HG03520 (cell line): ENCODE measurements at regions not wholly inside any gene's neighbourhood (a gene's known extent, or its start where the extent isn't known, plus 50 kb on each side); places are given as distances from the start of the nearest gene placed in this dataset.

Experiments used
- ATAC-seq: cut with Tn5 transposase; IDR thresholded peaks from one replicate; pipeline ENCODE4 v1.9.1; 2021; ENCODE audit warnings: mild to moderate bottlenecking, moderate library complexity; ENCODE audit not compliant: unreplicated experiment

DNA sequence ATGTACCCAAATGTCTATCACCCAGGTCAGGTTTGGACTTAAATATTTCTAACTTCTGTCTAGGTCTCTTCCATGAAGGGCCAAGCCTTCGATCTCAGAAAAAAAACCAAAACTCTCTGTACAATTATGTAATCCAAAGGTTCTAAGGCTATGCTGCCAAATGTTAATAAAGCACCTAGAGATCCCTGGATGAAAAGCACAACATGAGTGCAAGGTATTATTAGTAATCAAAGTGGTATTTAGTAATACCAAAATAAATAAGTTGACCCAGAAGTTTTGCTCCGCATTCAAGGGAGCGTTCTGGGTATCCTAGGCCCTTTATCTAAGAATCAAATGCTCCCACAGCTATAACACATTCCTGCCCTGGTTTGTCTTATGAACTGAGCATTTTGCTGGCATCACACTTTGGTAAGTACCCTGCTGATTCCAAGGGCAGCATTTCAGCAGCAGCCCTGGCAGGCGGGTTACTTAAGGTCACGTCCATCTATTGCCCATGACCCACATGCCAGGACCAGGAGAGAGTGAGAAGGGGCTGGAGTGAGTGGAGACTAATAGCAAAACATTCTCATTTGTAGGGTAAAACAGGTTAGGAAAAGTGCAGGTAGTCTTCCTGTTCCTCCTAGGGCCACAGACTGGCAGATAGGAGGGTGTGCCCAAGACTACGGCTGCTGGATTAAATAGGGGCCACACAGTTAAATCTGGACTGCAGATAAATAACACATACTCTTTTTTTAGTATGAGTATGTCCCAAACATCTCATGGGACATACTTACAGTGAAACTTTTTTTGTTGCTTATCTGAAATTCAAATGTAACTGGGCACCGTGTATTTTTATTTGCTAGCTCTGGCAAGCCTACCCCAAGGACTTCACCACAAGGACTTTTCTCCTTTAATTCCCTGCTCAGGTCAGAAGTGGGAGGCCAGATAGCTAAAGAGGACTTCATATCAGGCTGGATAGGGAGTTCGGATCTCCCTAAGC, 76.0 kb upstream of the SNRK start:
- no peak for ATAC-seq

DNA sequence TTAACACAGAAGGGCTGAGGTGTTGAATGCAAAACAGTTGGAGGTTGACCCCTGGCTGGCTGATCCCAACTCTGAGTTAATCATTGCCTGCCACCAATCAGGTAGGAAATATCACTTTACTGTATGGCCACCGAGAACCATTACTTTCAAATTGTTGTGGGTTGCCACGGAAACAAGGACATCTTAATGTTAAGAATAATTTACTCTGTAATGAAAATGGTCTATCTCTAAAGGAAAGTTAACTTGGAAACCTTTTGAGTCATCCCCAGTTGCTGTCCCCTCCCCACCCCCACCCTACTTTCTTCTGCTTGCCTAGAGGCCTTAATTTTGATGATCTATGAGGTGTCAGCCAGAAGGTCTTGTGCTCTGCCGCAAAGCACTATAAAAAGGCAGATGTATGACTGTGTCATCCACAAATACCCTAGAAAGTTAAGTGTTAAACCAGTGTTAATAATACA, 78.7 kb upstream of the SNRK start:
- no peak for ATAC-seq

DNA sequence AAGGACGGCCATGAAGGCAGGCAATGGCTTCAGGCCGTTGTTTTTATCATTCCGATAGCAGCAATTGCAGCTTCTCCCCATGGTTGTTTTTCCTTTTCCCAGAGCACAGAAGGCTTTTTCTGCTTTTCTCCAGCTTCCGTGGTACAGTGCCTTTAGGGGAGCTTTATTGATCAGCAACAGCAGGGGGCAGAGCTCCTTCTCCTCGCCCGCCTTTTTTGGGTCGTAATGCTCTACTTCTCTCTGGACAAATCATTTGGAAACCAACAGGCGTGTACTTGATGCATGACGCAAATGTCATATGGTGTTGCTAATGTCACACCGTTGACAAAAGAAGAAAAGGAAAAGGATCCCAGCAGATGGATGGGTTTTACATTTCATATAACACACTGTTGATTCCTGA, 79.7 kb upstream of the SNRK start:
- ATAC-seq = no peak

DNA sequence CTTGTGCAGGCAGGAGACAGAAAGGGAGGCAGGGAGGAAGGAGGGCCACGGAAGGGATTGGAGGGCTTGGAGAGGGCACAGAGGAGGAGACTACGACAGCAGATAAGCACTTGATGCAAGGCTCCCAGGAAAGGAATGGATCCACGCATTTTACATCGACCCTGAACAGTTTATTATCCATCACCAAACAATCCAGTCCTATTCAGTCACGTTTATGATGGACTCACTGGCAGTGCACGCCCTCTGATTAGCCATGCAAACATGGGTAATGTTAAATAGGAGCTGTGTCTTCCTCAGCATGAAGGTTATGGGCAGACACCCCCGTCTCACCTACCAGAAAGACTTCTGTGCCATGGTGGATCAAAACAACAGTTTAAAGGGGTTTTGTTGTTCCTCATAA, 80.2 kb upstream of the SNRK start:
- ATAC-seq = no peak

DNA sequence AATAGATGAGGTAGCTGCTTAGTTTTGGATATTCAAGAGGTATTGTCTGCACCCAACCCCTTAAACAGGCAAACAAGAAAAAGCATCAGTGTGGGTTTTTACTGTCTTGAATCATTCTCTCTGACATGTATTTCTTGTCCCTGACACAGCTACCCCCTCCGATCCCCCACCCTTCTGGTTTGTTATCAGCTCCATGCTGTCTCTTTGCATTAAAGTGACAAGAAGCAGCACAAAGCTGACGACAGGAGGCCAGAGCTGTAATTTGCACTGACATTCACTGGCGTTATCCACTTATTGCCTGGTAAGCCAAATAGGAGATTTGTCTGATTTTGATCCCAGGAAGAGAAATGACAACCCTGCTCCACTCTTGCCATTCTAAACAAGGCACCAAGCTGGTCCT, 83.3 kb upstream of the SNRK start:
- no peak for ATAC-seq

DNA sequence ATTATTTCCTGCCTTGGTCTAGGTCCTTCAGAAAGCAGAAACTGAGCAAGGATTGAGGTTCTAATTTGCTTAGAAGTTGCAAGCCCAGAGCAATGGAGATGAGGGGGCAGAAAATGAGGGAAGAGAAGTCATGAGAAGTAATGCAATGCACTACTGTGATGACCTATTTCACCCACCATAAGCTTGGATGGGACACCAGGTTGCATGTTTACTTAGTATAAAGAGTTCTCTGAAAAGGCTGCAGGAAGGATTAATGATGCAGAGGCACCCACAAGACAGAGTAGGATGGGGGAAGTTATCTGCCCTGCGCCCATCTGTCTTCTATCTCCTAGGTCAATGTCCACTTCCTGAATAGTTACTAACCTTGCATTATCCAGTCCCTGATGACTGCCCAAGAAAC, 84.8 kb upstream of the SNRK start:
- ATAC-seq = no peak

DNA sequence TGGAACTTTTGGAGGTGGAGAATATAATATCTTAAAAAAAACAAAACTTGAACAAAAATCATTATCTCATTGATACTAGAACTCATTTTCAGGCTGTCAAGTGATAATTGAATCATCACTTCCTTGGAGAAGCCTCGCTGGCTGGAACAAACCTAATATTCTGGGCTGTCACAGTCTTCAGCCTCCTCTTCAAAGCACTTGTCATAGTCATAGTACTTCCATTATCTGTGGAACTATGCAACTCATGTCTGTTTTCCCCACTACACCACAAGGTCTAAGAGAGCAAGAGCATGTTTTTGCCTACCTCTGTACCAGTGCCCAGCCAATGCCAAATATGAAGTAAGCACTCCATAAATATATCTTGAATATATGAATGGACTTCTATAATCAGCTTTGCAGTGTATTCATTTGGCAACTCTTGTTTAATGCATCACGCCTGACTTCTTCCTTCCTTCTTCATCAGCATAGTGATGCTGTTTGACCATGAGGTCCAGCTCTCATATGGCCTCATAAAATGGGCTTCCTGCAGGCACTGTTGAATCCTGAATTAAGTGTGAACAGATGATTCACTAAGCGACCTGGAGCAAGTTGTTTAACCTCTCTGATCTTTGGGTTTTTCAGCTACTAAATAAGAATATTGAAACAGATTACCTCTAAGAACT, 86.6 kb upstream of the SNRK start:
- no peak for ATAC-seq

DNA sequence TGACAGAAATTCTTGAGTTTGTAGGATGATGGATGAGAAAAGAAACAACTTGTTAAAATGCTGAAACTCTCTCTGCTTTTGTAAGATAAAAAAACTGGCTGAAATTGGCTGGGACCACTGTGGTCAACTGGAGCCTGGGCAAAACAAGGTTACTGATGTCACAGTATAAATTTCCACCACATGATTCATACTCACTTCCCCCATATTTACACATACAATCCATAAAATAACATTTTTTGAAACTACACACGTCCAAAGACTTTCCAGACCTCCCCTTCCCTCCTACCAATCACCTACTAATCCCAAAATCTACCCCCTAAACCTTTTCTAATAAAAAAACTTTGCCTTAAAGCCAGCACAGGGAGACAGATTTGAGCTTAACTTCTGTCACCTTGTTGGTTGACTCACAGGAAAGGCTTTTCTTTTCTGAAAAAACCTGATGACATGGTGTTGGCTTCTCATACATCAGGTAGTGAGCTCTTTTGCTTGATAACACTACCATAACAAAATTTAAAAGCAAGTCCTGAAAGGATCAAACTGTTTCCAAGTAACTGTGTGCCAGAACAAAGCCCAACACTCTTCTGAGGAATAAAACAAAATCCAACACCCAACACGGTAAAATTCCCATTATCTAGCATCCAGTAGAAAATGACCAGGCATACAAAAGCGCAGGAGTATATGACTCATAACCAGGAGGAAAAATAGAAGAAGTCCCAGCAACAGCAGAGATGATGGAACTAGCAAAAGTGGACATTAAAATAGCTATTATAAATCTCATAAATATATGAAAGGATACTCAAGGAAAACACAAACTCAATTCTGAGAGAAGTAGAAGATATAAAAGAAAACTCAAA, 87.3 kb upstream of the SNRK start:
- no peak for ATAC-seq

DNA sequence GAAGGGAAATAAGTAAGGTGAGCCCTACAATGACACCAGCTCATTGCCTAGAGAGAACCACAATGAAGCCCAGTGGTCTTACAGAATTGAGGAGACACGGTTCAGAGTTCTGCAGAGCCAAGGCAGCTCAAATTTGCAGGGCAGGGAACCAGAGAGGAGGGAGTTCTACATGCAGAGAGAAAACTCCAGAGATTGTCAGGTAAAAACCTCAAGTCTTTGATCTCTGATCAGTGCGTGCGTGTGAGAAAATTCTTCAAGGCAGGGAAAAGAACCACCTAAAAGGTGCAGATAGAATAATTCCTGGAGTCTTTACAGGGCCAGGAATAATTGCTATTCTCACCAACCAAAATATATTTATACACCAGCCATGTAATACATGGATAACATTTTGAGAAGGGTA, 88.0 kb upstream of the SNRK start:
- no peak for ATAC-seq

DNA sequence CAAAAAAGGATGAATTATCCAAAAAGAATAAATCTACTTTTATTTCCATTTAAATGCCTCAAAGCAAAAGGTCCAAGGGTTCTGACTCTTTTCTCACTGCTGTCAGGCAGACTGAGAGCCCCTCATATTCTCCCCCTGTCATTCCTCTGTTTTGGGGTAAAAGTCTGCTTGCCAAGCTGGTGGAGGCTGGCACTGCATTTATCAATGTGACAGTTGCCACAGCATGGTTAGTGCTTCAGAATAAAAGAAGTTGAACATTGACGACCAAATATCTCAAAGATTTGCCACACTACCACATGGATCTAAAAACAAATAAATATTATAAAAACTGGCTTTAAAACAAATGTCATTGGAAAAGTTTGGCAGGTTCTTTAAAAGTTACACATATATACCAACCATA, 89.2 kb upstream of the SNRK start:
- no peak for ATAC-seq

DNA sequence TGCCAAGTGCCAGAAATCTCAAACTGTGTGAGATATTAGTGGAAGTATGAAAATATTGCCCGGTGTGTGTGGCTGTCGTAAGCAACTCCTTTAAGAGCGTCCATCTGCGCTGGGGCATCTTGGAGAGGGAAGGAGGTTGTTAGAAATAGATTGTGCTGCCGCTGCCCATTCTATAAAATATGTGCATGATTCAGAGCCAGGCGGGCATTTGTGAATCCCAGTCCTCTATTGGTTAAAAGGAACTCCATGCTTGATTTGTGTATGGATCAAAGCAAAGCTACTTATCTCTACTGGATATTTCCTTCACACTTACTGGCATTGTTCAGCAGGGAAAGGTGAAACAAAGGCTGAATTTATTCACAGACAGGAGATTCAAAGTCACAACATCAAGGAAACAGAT, 89.6 kb upstream of the SNRK start:
- no peak for ATAC-seq

DNA sequence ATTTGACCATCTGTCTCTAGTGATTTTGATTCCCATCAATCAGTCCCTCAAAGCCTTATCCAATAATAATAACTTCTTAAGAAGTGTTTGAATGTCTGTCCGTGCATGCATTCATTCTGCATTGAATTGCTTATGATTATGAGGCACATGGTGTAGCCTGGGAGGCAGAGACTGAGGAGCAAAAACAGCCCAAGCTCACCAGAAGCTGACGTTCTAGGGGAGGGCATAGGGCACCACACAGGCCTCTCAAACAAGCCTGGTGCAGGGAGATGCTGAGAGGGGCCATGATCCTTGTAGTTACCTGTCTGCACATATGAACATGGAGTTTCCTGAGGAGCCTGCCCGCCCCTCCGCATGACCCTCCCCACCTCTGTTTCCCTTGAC, 89.2 kb upstream of the POMGNT2 start:
- ATAC-seq = no peak

DNA sequence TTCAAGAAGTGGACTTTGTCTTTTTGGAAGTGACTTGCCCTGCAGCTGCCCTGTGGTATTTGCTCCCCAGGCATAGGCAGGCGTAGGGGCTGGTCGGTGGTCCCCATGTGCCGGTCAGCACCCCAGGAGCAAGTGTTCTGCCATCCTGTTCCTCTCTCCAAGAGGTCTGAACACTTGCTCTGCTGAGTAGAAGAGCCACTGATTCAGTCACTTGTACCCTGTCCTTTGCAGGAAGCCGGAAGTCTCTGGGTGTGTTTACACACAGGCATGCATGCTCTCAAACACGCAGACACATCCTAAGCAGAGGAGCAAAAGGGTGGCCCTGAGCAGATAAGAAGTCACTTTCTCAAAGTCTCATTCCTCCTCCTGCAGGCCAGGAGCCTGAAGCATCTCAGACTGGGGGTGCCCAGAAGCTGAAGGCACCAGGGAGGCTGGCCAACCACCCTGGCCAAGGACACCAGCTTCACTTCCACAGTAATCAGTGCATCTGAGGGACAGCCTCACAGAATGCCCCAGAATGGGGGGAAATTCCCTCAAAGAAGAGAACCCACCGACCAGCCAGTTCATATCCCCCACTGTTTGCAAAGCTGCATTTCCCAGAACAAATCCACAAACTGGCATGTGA, 88.7 kb upstream of the POMGNT2 start:
- ATAC-seq = no peak

DNA sequence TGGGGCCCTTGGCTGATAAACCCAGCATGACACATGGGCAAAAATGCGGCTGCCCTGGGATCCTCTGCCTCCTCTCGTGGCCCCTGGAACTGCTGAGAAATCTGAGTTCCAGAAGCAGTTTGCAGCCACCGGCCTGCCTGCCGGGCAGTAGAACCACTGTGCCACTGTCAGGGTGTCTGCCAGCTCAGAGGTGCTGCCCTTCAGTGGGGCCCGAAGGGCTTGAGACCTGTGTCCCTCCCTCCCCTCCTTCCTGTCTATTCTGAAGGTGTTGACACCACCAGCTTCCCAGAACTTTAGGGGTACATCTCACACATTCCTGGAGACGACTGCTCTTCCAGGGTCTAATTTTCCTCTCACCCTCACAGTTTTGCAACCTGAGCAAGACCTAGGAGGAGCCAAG, 88.2 kb upstream of the POMGNT2 start:
- no peak for ATAC-seq

DNA sequence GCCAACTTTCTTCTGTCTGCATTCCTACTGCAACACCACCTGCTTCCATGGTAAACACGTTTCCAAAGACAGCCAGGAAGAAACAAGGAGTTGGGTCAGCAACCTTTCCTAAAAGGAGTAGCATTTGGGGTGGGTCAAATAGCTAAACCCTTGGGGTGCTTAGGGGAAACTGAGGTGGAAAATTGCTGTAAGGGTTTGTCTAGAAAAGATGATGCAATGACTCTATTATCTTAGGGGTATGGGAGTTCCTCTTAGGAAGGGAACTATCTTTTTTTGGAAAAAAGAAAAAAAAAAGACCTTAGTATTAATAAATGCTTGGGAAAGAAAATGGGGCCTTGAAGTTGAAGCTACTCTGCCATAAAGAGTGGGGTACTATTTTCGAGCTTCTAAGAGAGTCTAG, 86.1 kb upstream of the POMGNT2 start:
- no peak for ATAC-seq

DNA sequence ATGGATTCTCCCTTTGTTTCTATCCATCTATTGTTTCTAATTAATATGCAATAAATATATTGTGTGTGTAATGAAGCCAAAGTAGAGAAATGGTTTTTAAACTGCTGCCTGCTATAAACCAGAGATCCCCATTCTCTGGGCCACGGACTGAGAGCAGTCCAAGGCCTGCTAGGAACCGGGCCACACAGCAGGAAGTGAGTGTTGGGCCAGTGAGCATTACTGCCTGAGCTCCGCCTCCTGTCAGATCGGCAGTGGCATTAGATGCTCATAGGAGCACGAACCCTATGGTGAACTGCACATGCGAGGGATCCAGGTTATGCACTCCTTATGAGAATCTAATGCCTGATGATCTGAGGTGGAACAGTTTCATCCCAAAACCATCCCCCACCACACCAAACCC, 85.2 kb upstream of the POMGNT2 start:
- no peak for ATAC-seq

DNA sequence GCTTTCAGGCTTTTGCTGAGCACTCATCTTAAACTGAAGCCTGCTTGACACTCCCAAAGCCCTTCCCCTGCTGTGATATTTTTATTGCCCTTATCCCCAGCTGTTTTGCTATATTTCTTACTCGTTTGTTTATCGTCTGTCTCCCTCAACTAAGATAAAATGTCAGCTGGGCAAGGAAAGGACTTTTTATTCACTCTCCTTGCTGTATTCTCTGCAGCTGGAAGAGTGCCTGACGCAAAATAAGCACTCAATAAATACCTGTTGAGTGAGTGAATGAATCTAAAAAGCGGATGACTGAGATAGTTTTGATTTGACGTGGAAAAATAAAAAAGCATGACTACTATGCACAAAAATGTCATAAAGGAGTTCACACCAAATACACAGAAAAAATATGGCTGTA, 84.8 kb upstream of the POMGNT2 start:
- no peak for ATAC-seq

DNA sequence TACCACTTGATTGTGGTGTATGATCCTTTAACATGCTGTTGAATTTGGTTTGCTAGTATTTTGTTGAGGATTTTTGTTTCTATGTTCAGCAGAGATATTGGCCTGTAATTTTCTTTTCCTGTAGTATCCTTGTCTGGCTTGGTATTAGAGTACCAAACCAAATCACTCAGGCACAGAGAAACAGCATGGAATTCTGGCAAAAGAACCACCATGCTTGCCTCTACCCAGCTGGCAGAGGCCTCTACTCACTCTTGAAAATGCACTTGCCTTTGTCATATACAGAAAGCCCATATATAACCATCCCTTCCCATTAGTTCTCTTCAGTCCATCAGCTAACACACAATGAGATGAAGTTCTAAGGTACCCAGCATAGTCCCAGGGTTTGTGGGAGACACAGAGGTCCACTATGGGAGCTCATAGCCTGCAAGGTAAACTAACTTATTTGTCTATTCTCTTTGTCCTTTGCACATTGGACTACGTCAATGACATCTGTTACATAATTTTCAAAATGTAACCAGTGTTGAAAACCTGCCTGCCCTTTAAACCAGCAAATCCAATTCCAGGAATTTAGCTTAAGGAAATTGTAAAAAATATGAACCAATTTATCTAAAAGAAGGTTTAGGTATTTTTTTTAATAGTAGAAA, 82.1 kb upstream of the POMGNT2 start:
- ATAC-seq = no peak

DNA sequence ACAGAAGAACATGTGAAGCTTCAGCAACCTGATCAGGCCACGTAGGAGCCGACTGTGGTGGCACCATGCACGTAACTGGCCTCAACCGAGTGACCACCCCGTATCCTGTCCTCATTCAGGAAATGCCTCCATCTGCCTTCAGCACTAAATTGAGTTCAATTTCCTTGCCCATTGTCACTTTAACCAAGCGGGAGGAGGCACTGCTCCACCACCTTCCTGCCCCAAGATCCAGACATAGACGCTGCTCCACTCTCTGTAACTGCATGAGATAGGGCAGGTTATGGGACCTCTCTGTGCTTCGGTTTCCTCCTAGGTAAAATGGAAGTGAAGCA, 80.1 kb upstream of the POMGNT2 start:
- no peak for ATAC-seq

DNA sequence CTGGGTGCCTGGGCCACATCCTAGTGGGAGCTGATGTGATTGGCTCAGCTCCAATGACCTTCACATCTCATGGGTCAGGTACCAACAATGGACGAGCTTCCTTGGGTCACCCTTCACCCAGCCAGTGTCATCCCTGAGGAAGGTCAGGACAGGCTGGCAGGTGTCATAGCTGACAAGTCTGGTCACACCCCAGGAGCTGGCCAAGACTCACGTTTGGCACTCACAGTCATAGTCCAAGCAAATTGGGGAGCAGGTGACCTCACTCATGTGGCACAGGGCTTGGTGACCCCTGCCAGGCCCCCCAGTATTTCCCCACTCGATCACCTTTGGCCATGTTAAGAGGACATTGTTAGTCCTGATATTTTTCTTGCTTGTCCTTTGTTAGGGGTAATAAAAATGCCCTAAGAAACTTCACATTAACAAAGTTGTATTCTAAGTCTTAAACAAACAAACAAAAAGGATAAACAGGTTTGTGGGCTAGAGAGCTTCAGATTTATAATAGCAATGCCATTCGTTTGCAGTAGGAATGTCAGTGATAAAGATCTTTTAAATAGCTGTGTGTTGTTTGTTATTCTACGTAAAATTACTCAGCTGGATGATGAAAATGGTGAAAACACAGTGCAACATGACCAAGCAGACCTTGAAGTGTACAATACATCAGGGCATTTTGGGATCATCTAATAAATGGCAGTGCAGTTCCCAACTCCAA, 79.5 kb upstream of the POMGNT2 start:
- no peak for ATAC-seq
